ENCODE measurements at regions not wholly inside any gene's neighbourhood (a gene's known extent, or its start where the extent isn't known, plus 50 kb on each side); places are given as distances from the start of the nearest gene placed in this dataset.

DNA sequence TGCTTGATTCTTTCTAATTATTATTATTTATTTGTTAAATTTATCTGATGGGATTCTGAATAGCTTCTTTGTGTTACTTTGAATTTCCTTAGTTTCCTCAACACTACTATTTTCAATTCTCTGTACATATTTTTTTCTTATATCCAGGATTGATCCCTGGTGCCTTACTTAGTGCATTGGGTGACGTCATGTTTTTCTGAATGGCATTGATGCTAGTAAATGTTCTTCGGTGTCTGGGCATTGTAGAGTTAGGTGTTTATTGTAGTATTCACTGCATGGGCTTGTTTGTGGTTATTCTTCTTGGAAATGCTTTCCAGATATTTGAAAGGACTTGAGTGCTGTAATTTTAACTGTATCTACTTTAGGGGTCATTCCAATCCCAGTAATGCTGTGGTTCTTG lies 938.1 kb downstream of the FAM133A start:
- TF ChIP-seq POLR2A (IDR thresholded peaks at IDR 0.05; ENCODE audit: low read depth) (no peak), CTCF (IDR thresholded peaks at IDR 0.05) (no peak), POLR2AphosphoS5 (IDR thresholded peaks at IDR 0.05) (no peak), EP300 (IDR thresholded peaks at IDR 0.05) (no peak)
